B cell (primary cell): ENCODE measurements at regions not wholly inside any gene's neighbourhood (a gene's known extent, or its start where the extent isn't known, plus 50 kb on each side); places are given as distances from the start of the nearest gene placed in this dataset.

ENCODE experiments used
- ATAC-seq: fragments of 200-7000 bp; cut with Tn5 transposase; one replicate; pipeline ENCODE4 v1.10.0; 2021; ENCODE audit warnings: low read depth, mild to moderate bottlenecking, moderate number of reproducible peaks, moderate library complexity
- CTCF ChIA-PET: fragments of 350-600 bp; sonication (Branson Sonifier 250); formaldehyde crosslinking; loops from one replicate; lab custom pipeline; 2021; ENCODE audit warnings: antibody characterized with exemption, inconsistent platforms; lab: Charles Lee
- POLR2A ChIA-PET: fragments of 350-600 bp; sonication (Branson Sonifier 250); formaldehyde crosslinking; loops from one replicate; lab custom pipeline; 2021; ENCODE audit warnings: antibody characterized with exemption; lab: Charles Lee
- DNase-seq: peaks from one replicate; pipeline ENCODE4 v3.0.0; 2013
- H2AFZ ChIP-seq: 2 replicates; pipeline ENCODE4 v1.6.1; 2012; ENCODE audit warnings: mild to moderate bottlenecking, low read depth, low read length; ENCODE audit not compliant: insufficient read depth, poor library complexity, severe bottlenecking
- H3K27ac ChIP-seq, 2 donors: 1 replicate in 1 of 2; 2 replicates in 1 of 2; pipeline ENCODE4 v1.5.1; 2012 to 2013; ENCODE audit warnings: low read length in 2 of 2, mild to moderate bottlenecking in 2 of 2, moderate library complexity in 1 of 2
- H3K27me3 ChIP-seq, 4 experiments: fragments of 200-600 bp in 1 of 4; sonication (generic) in 1 of 4; replicated peaks in 1 of 4; 1 replicate in 2 of 4; 2 replicates in 2 of 4; pipeline versions ENCODE4 v1.6.1 to v1.7.0; 2013 to 2016; ENCODE audit warnings: low read length in 3 of 4, mild to moderate bottlenecking in 2 of 4, mixed read lengths in 1 of 4, moderate library complexity in 1 of 4; ENCODE audit not compliant: insufficient read depth in 4 of 4, control insufficient read depth in 3 of 4; ENCODE audit errors: control extremely low read depth in 1 of 4
- H3K36me3 ChIP-seq, 2 experiments: replicated peaks in 1 of 2; 1 replicate in 1 of 2; 2 replicates in 1 of 2; pipeline versions ENCODE4 v1.6.1 to v1.7.1; 2013; ENCODE audit warnings: low read length in 1 of 2; ENCODE audit not compliant: insufficient read depth in 2 of 2, control insufficient read depth in 1 of 2; ENCODE audit errors: control extremely low read depth in 1 of 2, extremely low read depth in 1 of 2
- H3K4me1 ChIP-seq, 2 donors: fragments of 200-600 bp in 1 of 2; sonication (generic) in 1 of 2; 1 replicate in 1 of 2; 2 replicates in 1 of 2; pipeline versions ENCODE4 v1.5.1 to v1.6.1; 2013 to 2017; ENCODE audit warnings: low read length in 2 of 2; ENCODE audit not compliant: control insufficient read depth in 2 of 2, insufficient read depth in 2 of 2
- H3K4me2 ChIP-seq: replicated peaks from 2 replicates; pipeline ENCODE3; 2012; ENCODE audit warnings: mild to moderate bottlenecking, low read depth, low read length; ENCODE audit not compliant: poor library complexity, severe bottlenecking
- H3K4me3 ChIP-seq, 5 experiments: fragments of 200-600 bp in 1 of 5; sonication (generic) in 1 of 5; 1 replicate in 3 of 5; 2 replicates in 2 of 5; pipeline versions ENCODE4 v1.5.1 to v1.7.0; 2011 to 2016; ENCODE audit warnings: low read length in 4 of 5, mild to moderate bottlenecking in 4 of 5, low read depth in 2 of 5, control low read depth in 1 of 5, moderate library complexity in 1 of 5; ENCODE audit not compliant: insufficient read depth in 1 of 5; ENCODE audit errors: control extremely low read depth in 1 of 5, extremely low read depth in 1 of 5
- H3K79me2 ChIP-seq: fragments of 200-600 bp; sonication (generic); one replicate; pipeline ENCODE4 v1.6.0; 2016; ENCODE audit warnings: low read length; ENCODE audit not compliant: control insufficient read depth, insufficient read depth
- H3K9ac ChIP-seq: fragments of 200-600 bp; sonication (generic); 2 replicates; pipeline ENCODE4 v1.6.1; 2017; ENCODE audit warnings: mild to moderate bottlenecking, low read length, moderate library complexity
- H3K9me3 ChIP-seq, 3 donors: one replicate each; pipeline versions ENCODE4 v1.6.1 to v1.7.1; 2013; ENCODE audit warnings: low read length in 2 of 3; ENCODE audit not compliant: control insufficient read depth in 2 of 3, insufficient read depth in 1 of 3; ENCODE audit errors: control extremely low read depth in 1 of 3
- H4K20me1 ChIP-seq: 2 replicates; pipeline ENCODE4 v1.6.0; 2012; ENCODE audit warnings: mild to moderate bottlenecking, low read length; ENCODE audit not compliant: insufficient read depth, control insufficient read depth, poor library complexity, severe bottlenecking
- H3K27ac Mint-ChIP-seq: one replicate; pipeline ENCODE4 v1.8.0; 2021; ENCODE audit warnings: mixed read lengths
- H3K27me3 Mint-ChIP-seq: one replicate; pipeline ENCODE4 v1.8.0; 2021; ENCODE audit warnings: mixed read lengths
- H3K4me1 Mint-ChIP-seq: one replicate; pipeline ENCODE4 v1.8.0; 2021; ENCODE audit warnings: mixed read lengths
- H3K4me3 Mint-ChIP-seq: one replicate; pipeline ENCODE4 v1.8.0; 2021; ENCODE audit warnings: mixed read lengths
- H3K9me3 Mint-ChIP-seq: one replicate; pipeline ENCODE4 v1.8.0; 2022; ENCODE audit warnings: mixed read lengths; ENCODE audit not compliant: insufficient read depth
- CTCF ChIP-seq: fragments of 200-600 bp; IDR thresholded peaks from one replicate; pipeline ENCODE4 v1.8.0; 2022; ENCODE audit warnings: antibody characterized with exemption, mild to moderate bottlenecking
- EZH2 ChIP-seq: IDR thresholded peaks from 2 replicates; pipeline ENCODE4 v1.6.1; 2012; ENCODE audit warnings: borderline replicate concordance, low read depth, mild to moderate bottlenecking, moderate library complexity, low read length; ENCODE audit not compliant: insufficient read depth, poor library complexity, severe bottlenecking
- WGBS: methylation state at CpG from one replicate; pipeline ENCODE4 v1.1.5; 2013; ENCODE audit warnings: missing lambda C conversion rate; ENCODE audit not compliant: insufficient coverage; 5-methylcytosine and 5-hydroxymethylcytosine counted together
- intact Hi-C: fragments of 100-400 bp; cut with micrococcal nuclease; formaldehyde crosslinking; loops from one replicate; pipeline ENCODE4 v1.10.0; 2022

GRCh38 chr9:28912621-28913020 is 1339.3 kb upstream of the C9orf72 start:
- Histone ChIP-seq H4K20me1 (no peaks in the 10 kb centered on the region), H3K27me3 (no peaks in the 10 kb centered on the region), H3K9me3 (no peaks in the 10 kb centered on the region), H3K36me3 (no peaks in the 10 kb centered on the region), H3K79me2 (no peaks in the 10 kb centered on the region), H2AFZ (no peak overlapping the region), H3K4me3 (no peak overlapping the region), H3K27ac (no peak overlapping the region), H3K4me1 (no peaks in the 10 kb centered on the region), H3K9ac (no peak overlapping the region), H3K4me2 (no peak overlapping the region)
- no peak overlapping the region for H3K27ac Mint-ChIP-seq
- POLR2A ChIA-PET, result no interaction called here
- H3K27me3 Mint-ChIP-seq, result no peaks in the 10 kb centered on the region
- no CpG with 5 or more reads among the region's 2 CpGs for WGBS
- no peaks in the 10 kb centered on the region for H3K9me3 Mint-ChIP-seq
- no peak overlapping the region for H3K4me3 Mint-ChIP-seq
- DNase-seq (no peak), ATAC-seq (no peak)
- TF ChIP-seq EZH2 (no peak), CTCF (no peak)
- intact Hi-C loops, result no loop called here
- CTCF ChIA-PET, result no interaction called here
- no peaks in the 10 kb centered on the region for H3K4me1 Mint-ChIP-seq

GRCh38 chr9:28915202-28915930 is 1342.1 kb upstream of the C9orf72 start:
- H3K9me3 ChIP-seq, result no peaks in the 10 kb centered on the region
- H3K9me3 Mint-ChIP-seq, result peaks cover 2% of the 10 kb centered on the region
- DNase-seq, result no peak
- H3K4me1 ChIP-seq, result no peaks in the 10 kb centered on the region
- ChIA-PET CTCF (no interaction called here), POLR2A (no interaction called here)
- H4K20me1 ChIP-seq, result no peaks in the 10 kb centered on the region
- intact Hi-C loops, result no loop called here
- H3K27me3 Mint-ChIP-seq, result no peaks in the 10 kb centered on the region
- no peaks in the 10 kb centered on the region for H3K36me3 ChIP-seq
- TF ChIP-seq EZH2 (no peak), CTCF (no peak)
- no peak overlapping the region for H3K27ac Mint-ChIP-seq
- H3K9ac ChIP-seq, result no peak overlapping the region
- no peaks in the 10 kb centered on the region for H3K79me2 ChIP-seq
- H3K4me2 ChIP-seq, result no peak overlapping the region
- no peaks in the 10 kb centered on the region for H3K4me1 Mint-ChIP-seq
- no peak overlapping the region for H3K4me3 Mint-ChIP-seq
- H2AFZ ChIP-seq, result no peak overlapping the region
- ATAC-seq, result no peak
- no peak overlapping the region for H3K4me3 ChIP-seq
- WGBS, result 100% methylated on average over 1 of the region's 2 CpGs
- H3K27me3 ChIP-seq, result no peaks in the 10 kb centered on the region
- H3K27ac ChIP-seq, result no peak overlapping the region
